Stimulated activated CD8-positive, alpha-beta memory T cell treated with anti-CD3 and anti-CD28 coated beads, Interleukin-12 subunit alpha, Interleukin-12 subunit beta, amount 100 ng/mL, for 24 hours (primary cell): ENCODE measurements at regions not wholly inside any gene's neighbourhood (a gene's known extent, or its start where the extent isn't known, plus 50 kb on each side); places are given as distances from the start of the nearest gene placed in this dataset.

Source experiments
- DNase-seq: peaks from one replicate; pipeline ENCODE4 v3.0.0-alpha.2; 2020; ENCODE audit errors: extremely low read depth

- no peak for DNase-seq
Observed at GRCh38 chr18:40452599-40452998, 1502.4 kb upstream of the PIK3C3 start.

DNA sequence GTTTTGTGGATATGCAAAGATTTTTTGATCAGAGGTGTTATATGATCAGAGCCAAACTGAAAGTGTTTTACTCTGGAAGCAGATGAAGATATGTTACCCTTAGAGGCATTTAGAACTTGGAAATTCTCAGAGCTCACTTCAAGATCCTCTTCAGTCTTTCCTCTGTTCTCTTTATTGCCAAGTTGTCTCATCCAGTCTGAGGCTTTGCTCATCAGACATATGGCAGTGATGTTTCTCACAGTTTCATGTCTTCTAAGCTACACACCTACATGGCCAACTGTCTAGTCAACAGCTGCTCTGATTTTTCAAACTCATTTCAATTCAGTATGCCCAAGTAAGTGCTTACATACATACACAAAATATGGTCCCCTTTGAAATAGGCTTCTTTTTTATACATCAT lies 1504.3 kb upstream of the PIK3C3 start:
- no peak for DNase-seq

DNA sequence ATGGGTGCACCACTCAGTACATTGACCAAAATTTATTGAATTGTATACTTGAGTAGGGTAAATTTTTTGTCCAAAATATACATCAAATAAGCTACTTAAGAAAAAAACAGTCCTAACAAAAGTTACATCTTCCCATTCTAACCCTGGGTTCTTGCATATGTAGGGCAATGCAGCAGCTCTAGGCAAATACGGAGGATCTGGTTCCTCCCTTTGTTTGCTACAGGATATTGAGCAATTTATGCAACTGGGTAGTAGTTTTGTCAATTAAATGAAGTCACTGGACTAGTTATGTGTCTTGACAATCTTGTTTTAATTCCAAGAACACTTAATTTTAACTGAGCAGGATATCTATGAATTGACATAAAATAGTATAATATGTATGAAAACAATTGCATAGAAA lies 1507.2 kb upstream of the PIK3C3 start:
- DNase-seq: no peak

DNA sequence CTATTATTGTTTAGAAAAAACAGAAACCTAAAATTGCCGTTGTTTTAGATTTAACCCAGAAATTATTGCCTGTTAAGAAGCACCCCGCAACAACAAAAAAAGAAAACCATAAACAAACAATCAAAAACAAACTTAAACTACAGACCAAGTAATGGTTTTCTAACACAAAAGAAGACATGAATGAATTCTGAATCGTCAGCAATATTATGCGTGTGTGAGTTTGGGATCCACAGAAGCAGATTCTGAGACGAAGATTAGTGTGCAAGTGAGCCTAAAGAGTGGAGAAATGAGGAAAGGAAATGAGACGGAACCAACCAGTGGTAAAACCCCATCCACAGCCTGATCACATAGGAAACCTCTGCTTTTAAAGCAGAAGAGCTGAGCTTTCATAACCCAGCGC lies 1514.9 kb upstream of the PIK3C3 start:
- DNase-seq: no peak

DNA sequence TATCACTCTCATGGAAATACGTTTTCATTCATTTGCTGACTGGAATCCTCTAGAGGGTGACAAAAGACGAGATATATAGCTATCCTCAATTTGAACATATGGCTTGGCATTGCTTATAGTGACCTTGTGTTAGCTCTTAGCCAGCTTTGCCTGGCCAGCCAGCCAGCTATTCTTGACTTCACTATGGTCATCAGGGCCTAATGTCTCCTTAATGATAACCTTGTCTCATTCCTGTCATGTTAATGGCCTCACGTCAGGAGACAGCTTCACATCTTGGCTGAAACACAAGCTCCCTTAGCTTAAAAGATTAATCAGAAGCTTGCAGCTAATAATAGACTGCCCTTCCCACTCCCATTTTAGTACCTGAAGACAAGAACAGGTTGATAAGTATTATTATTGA lies 1517.5 kb upstream of the PIK3C3 start:
- DNase-seq: no peak

DNA sequence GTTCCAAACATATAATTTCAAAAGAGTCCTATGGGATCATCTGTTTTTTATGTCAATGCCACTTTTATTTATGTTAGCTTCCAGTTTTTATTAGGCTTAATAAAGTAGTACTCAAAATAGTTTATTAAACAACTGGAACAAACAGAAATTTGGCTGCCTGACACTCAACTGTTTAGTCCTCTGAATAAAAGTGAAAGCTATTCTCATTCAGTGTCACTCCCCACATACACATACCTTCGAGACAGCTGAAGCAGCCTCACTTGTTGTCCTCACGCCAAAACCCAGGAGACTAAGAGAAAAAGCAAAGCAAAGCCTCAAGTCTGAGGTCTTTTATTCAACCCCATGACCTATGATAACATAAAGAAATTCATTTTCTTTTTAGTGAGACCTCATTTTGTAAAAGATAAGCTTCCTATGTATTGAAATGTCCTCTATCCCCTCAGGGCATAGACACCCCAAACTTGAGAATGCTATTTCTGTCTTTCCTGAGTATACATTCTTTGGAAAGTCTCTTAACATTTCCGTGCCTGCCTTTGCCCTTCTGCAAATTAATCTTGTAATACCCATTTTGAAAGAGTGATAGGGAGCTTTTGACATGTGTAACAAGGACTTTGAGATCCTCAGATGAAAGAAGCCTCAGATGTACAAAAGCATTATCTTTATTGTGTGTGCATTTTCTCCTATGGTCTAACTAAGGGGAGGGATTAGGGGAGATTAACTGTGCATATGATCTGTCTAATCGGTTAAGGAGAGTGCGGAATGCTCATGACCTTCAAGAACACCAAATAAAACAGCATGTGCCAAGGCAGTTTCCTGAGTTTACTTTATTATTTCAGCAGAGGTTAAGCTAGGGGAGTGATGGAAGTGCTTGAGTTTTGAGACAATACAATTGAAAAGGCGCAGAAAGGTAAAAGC lies 1523.7 kb upstream of the PIK3C3 start:
- DNase-seq: no peak

DNA sequence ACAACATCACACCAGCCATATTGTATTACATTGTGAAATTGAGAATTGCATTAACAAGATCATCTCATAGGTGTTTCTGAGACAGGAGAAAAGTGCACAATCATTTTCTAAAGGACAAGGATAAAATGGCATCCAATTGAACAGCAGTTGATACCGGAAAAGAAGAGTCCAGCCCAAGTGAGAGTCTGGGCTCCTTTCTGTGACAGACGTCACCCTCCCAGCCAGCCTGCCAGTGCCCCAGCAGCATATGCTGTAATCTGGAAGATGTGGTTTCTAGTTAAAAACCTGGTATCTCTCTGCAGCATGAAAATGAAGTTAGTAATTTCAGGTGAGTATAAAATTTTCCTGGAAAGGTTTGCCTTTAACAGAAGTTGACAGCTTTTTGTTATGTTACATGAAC lies 1531.7 kb upstream of the PIK3C3 start:
- no peak for DNase-seq

DNA sequence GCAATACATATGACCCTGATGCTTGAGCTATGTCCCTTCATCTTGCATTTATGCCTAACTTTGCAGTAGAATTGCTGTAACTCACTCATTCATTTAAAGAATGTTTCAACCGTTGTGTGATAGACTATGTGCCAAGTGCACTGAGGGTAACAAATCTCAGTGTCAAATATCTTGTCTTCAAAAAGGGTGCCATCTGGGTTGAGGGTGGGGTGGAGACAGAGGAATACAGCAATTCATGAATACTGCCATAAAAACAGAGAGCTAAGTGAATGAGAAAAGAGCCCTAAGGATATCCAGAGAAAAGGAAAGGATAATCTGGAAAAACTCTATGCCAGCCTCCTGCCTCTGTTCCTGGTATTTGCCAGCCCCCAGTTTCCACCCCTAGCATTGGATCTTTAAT lies 1534.4 kb upstream of the PIK3C3 start:
- no peak for DNase-seq

DNA sequence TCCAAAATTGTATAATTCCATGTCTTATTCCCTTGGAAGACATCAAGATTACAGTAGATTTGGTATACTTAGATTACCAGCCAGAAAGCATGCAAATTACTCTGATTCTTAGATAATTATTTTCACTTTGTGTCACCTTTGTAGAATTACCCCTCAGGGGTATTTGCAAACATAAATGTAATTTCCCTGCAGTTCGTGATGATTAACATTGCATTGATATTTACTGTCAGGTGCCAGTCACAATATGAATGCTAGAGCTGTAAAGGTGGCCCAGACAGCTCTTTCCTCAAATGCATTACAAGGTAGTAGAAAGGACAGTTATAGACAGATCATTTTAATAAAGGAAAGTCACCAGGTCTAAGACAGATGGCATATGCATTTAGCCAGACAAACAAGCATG lies 1537.5 kb upstream of the PIK3C3 start:
- DNase-seq: no peak

DNA sequence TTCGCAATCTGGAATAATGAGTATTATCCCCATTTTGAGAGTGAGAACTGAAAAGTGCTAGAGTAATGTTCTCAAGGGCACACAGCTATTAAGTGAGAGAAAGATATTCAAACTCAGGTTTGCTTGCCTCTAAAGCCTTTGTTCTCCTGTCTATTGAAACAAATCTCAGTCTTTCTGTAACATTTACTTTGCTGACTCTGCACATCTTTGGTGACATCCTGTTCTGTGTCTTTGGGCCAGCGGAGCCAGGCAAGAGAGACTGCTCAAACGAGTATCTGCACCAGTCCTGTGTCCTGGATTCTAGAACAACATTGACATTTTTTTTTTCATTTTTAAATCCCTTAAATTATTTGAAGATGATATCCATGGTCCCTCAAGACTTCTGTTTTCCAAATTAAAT lies 1539.2 kb upstream of the PIK3C3 start:
- DNase-seq: no peak

DNA sequence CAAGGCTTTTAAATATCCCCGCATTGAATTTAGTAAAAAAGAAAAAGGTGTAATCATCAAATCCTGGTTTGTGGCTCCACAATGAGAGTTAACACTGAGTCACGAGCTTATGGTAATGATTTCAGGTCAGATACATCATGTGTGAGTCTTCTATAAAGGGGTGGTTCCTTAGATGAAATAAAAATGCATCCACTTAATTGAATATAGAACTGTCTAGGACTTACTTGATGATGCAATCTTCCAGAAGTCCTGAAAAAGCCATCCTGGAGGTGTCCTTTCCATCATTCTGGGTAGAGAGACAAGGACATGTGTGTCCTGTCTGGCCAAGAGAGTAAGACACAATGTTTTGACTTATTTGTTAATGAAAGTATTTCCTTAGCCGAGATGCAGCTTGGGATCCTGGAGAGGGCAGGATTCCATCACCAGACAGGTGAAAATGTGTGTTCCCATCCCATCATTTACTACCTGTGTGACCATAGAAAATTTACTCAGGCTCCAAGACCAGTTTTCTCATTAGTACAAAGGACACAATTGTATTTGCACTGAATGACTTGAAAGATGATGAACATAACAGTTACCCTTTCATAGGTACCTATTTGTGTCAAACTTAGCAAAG lies 1539.8 kb upstream of the PIK3C3 start:
- DNase-seq: no peak

DNA sequence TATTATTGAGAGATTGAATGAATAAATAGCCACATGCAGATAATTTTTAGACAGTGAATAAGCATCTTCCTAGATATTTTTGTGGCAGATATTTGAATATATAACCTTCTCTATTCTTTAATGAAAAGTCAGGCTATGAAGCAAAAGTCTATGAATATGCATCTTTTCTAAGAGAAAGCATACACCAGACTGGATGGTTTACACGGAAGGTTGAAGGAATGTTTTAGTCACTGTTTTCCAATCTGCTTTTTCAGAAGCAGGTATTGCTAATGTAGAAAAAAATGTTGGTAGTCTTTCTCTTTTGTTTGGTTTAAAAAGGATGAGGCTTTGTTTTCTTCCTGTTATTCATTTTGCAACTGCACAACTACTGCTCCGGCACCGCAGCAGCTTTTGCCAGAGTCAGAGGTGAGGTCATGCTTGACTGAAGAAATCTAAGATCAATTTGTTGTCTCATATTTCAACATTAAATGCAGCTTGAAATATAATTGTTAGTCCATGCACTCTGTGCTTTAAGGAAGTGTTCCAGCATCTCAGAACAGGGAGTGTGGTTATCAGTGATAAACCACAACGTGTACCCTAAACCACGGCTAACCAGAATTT lies 1540.8 kb upstream of the PIK3C3 start:
- DNase-seq: no peak

DNA sequence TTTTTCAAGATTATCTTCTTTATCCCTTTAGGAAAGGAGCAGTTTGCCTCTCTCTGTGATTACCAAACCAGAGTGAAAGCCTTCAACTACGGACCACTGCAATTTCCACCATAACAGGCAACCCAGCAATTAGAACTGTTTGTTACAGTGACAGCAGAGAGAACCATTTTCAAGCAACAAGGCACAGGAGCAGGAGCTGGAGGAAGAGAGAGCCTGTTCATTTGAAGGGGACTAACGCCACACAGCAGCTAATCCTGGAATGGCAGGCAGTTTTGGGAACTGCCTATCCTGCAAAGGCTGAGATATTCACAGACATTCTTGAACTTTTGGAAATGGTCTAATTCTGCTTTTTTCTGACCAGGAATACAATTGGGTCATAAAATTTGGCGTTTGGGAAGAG lies 1541.9 kb upstream of the PIK3C3 start:
- DNase-seq: no peak

DNA sequence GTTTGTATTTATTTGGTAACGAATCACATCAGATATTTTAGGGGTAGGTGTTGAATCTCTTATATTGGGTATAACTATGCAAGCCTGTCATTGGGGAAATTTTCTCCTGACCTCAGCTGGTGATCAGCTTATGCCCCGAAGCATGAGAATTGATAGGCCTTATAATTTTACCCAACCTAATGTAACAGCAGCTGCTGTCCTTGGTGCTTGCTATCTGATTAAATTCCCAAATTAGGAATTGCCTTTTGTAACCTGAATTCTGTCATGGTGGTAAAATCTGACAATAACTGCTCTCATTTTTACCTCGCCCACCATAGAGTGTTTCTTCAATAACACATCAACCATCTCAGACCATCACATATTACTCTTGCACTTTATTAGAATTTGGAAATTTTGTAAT lies 1542.6 kb upstream of the PIK3C3 start:
- DNase-seq: no peak

DNA sequence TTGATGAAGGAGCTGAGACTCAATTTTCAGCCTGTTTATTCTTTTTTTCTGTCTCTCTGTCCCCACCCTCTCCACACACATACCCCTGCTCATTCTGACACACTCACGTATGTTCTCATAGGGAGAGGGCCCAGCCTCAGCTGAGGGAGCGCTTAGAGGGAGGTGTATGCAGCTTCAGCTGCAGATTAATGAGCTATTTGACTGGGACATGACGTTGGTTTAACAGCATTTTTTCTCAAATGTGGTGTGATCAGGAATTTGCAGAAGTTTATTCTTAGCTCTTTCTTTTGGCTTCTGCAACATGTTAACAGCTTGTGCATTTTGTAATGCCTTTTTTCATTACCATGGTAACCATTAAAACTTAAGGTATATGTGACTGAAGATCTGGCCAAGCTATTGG lies 1547.1 kb upstream of the PIK3C3 start:
- no peak for DNase-seq

DNA sequence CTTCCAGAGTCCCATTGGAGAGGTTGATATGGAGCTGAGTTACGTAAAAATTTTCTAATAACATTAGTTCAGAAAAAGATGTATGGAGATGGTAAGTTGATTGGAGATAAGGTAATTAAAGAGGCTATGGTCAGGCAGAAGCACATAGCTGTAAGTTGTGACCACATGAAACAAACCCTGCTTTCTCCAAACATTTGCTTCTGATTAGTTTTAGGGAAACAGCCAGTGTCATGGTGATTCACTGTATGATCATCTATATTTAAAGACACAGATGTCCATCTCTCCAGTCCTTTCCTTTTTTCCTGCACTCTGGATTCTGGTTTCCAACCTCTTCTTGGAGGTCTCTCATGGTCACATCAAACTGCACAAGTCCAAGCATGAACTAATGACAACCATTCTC lies 1550.8 kb upstream of the PIK3C3 start:
- no peak for DNase-seq

GRCh38 chr18:40402052-40402451 lies 1553.0 kb upstream of the PIK3C3 start:
- DNase-seq: no peak

DNA sequence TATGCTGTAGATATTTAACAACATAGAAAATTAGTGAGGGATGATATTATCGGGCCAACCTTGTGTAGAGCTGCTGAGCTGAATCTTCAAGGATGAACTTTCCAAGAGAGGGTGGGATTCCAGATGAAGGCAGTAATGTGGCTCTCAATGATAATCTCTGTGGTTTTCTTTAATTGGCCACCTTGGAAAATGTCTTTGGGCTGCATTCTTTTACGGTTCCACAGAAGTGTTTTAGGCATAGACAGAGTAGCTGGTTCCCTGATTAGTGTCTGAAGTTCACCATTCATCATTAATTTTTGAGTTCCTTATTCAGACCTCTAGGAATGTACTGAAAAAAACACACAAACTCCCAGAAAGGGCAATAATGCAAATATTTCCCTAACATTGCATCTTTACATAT lies 1566.9 kb upstream of the PIK3C3 start:
- no peak for DNase-seq

DNA sequence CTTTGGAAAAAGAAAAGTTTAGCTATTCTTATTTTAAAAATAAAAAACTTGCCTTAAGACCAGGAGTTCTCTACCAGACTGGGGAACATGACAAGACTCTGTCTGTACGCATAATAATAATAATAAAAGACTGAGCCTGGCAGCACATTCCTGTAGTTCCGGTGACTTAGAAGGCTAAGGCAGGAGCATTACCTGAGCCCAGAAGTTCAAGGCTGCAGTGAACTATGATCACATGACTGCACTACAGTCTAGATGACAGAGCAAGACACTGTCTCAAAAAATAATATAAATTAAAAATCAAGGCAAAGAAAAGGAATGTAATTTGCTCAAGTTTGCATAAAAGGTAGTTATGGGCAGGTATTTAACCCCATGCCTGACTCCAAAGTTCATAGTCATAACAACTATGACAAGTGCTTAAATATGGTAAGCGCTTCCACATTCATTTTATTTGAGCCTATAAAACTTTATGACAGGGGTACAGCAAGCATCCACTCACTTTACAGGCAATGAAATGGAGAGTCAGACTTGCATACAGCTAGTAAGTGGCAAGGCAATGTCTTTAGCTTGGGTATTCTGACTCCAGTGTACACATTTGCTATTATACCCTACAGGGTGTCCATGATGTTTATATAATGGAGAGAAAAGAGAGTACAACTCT lies 1567.8 kb upstream of the PIK3C3 start:
- DNase-seq: no peak

GRCh38 chr18:40382197-40382596 lies 1572.8 kb upstream of the PIK3C3 start:
- no peak for DNase-seq

GRCh38 chr18:40380686-40381439 lies 1574.2 kb upstream of the PIK3C3 start:
- DNase-seq: no peak

- no peak for DNase-seq
Observed at GRCh38 chr18:40375837-40376236, 1579.2 kb upstream of the PIK3C3 start.
